ENCODE measurements at regions not wholly inside any gene's neighbourhood (a gene's known extent, or its start where the extent isn't known, plus 50 kb on each side); places are given as distances from the start of the nearest gene placed in this dataset.
A peak's percentile ranks its signal among the peaks of the same experiment; 100 is the strongest.

GRCh38 chr7:21185653-21186265 is 242.1 kb upstream of the SP4 start:
- Histone ChIP-seq H3K27me3 (ENCODE audit: control insufficient read depth, insufficient read depth, low read length) (no peaks in the 10 kb centered on the region), H3K36me3 (ENCODE audit: control insufficient read depth, insufficient read depth, low read length) (no peaks in the 10 kb centered on the region), H3K4me3 (ENCODE audit: low read depth, low read length) (no peak overlapping the region)
- FAIRE-seq (no peak), DNase-seq (ENCODE audit: low read depth) (no peak)
- TF ChIP-seq CTCF (IDR thresholded peaks at IDR 0.05; ENCODE audit: insufficient read depth, low read length, severe bottlenecking), result no peak

DNA sequence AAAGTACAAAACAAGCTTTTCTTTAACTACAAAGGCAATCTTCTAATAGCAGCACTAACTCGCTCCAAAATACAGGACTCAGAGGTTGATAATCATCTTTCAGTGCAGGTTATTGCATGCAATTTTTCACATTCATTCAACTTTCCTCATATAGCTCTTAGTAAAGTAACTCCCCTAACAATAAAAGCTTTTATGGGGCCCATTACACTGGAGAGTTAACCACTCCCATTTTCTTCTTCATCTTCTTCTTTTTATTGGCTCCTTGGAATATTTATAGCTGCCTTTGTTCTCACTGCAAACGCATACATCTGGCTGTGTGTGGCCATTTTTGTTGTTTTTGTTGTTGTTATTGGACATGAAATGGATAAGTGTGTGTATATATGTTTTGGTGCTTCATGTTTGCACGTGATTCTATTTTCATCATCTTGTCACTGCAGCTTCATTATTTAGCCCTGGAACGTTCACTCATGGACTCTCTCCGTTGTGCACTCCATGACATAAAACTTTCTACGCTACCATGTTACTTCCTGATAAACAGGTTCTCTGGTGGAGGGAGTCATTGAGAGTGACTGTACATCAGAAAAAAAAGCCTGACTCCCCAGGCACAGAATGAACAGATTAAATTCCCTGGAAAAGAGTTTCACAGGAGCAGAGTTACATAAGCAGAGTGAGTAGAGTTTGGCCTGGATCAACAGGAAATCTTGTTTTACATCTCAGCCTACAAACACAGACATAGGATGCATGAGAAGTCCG is 236.4 kb upstream of the SP4 start:
- no peak for FAIRE-seq
- TF ChIP-seq CTCF (IDR thresholded peaks at IDR 0.05; ENCODE audit: insufficient read depth, low read length, severe bottlenecking), result no peak
- peak; percentile 74 for DNase-seq (ENCODE audit: low read depth)

GRCh38 chr7:21192657-21193056 is 235.2 kb upstream of the SP4 start:
- no peak for TF ChIP-seq CTCF (IDR thresholded peaks at IDR 0.05; ENCODE audit: insufficient read depth, low read length, severe bottlenecking)
- FAIRE-seq, result no peak
- DNase-seq (ENCODE audit: low read depth), result no peak
- Histone ChIP-seq H3K4me3 (ENCODE audit: low read depth, low read length) (no peak overlapping the region), H3K27me3 (ENCODE audit: control insufficient read depth, insufficient read depth, low read length) (peaks cover 2% of the 10 kb centered on the region), H3K36me3 (ENCODE audit: control insufficient read depth, insufficient read depth, low read length) (no peaks in the 10 kb centered on the region)

More for the DNA sequence above, 236.4 kb upstream of the SP4 start:
- Histone ChIP-seq H3K4me3 (ENCODE audit: low read depth, low read length) (no peak overlapping the region), H3K36me3 (ENCODE audit: control insufficient read depth, insufficient read depth, low read length) (no peaks in the 10 kb centered on the region), H3K27me3 (ENCODE audit: control insufficient read depth, insufficient read depth, low read length) (peaks cover 2% of the 10 kb centered on the region)

DNA sequence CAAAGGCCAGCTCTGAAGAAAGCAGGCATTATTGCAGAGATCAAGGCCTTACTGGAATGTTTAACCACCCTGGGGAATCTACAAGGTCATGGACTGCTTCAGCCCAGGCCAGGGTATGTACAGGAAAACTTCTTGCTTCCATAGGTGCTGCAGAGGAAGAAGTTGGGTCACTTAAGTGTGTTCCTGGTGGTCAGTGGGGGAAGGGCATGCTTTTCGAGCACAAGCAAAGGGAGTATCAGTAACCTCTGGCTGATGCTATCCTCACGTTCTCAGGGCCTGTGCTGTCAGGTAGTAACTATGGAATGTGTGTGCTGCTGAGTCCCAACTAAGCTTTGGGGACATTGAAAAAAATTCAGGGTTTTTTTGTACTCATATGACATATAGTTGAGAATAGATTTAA is 234.0 kb upstream of the SP4 start:
- Histone ChIP-seq H3K27me3 (ENCODE audit: control insufficient read depth, insufficient read depth, low read length) (peaks cover 2% of the 10 kb centered on the region), H3K36me3 (ENCODE audit: control insufficient read depth, insufficient read depth, low read length) (no peaks in the 10 kb centered on the region), H3K4me3 (ENCODE audit: low read depth, low read length) (no peak overlapping the region)
- no peak for TF ChIP-seq CTCF (IDR thresholded peaks at IDR 0.05; ENCODE audit: insufficient read depth, low read length, severe bottlenecking)
- FAIRE-seq, result no peak
- DNase-seq (ENCODE audit: low read depth), result no peak

DNA sequence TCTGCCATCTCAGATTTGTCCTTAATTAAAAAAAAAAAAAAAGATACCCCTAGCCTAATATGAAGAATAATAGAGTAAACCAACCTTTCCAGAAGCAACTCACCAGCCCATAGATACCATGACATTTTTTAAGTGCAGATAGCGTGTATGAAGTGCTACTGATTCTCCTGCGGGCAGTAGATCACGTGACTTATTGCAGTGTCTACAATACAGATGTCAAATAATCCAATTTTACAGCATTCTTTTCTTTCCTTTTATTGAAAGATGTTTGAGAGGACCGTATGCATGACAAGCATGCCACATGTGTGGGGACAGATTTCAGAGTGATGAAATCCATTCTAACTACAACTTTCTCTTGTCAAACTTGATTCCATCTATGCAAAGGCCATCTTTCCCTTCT is 232.9 kb upstream of the SP4 start:
- TF ChIP-seq CTCF (IDR thresholded peaks at IDR 0.05; ENCODE audit: insufficient read depth, low read length, severe bottlenecking), result no peak
- FAIRE-seq (no peak), DNase-seq (ENCODE audit: low read depth) (no peak)
- Histone ChIP-seq H3K36me3 (ENCODE audit: control insufficient read depth, insufficient read depth, low read length) (no peaks in the 10 kb centered on the region), H3K4me3 (ENCODE audit: low read depth, low read length) (no peak overlapping the region), H3K27me3 (ENCODE audit: control insufficient read depth, insufficient read depth, low read length) (peaks cover 2% of the 10 kb centered on the region)
